ENCODE measurements at regions not wholly inside any gene's neighbourhood (a gene's known extent, or its start where the extent isn't known, plus 50 kb on each side); places are given as distances from the start of the nearest gene placed in this dataset.

DNA sequence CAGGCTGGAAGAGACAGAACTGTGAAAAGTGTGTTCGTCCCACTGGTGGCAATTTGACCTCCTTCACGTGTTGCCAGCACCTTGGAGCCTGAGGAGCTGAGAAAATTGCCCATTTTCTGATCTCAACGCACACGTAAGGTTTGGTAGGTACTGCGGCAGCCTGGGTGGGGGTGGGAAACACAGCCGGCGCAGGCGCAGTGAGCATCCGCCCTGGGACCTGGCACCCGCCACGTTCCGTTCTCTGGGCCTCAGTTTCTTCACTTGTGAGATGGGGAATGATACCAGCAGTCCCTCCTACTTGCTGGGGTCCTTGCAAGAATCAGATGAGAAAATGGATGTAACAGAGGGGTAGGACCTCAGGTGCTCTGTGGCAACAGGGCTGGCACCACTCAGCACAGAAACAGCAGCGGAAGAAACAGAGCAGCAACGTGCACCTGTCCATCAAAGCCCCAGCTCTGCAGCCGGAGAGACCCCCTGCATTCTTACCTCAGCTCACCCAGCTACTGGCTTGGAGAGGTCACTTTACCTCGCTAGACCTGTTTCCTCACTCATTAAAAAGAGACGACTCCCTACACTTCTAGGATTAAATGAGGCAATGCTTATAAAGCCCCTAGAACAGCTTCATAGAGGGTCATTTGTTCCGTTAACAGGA is 458.0 kb upstream of the ID2 start:
- in situ Hi-C loops (cut with MboI) = no loop called here
- H4K20me1 ChIP-seq (ENCODE audit: insufficient read depth) = no peaks in the 10 kb centered on the region
- TF ChIP-seq EZH2phosphoT487 (IDR thresholded peaks at IDR 0.05; ENCODE audit: insufficient read depth, low read depth) = no peak
- TF ChIP-seq EZH2 (IDR thresholded peaks at IDR 0.05; ENCODE audit: insufficient read depth, poor library complexity, severe bottlenecking) = no peak
- H3K9me3 ChIP-seq (ENCODE audit: low read depth) = no peaks in the 10 kb centered on the region
- H3K36me3 ChIP-seq (ENCODE audit: low read depth) = no peaks in the 10 kb centered on the region
- H3F3A ChIP-seq (ENCODE audit: insufficient read depth) = no peaks in the 10 kb centered on the region
- H3K4me1 ChIP-seq (ENCODE audit: insufficient read depth) = no peaks in the 10 kb centered on the region
- H3K9me2 ChIP-seq (ENCODE audit: insufficient read depth) = no peaks in the 10 kb centered on the region
- no peak overlapping the region for H2AFZ ChIP-seq
- no peaks in the 10 kb centered on the region for H3K79me2 ChIP-seq (ENCODE audit: insufficient read depth)
- H3K27me3 ChIP-seq (replicated peaks; ENCODE audit: insufficient read depth) = no peaks in the 10 kb centered on the region
- no peak overlapping the region for H3K4me2 ChIP-seq (ENCODE audit: unreplicated experiment)
- H3K4me3 ChIP-seq = no peak overlapping the region
- H3K9ac ChIP-seq = no peak overlapping the region
- no peak overlapping the region for H3K27ac ChIP-seq
- 90 to 91% methylated on average over 17 to 18 of the region's 18 CpGs for WGBS, 2 experiments (ENCODE audit: low coverage in 1 of 2, low lambda C conversion rate in 2 of 2, missing lambda C conversion rate in 2 of 2)
- DNase-seq = no peak

DNA sequence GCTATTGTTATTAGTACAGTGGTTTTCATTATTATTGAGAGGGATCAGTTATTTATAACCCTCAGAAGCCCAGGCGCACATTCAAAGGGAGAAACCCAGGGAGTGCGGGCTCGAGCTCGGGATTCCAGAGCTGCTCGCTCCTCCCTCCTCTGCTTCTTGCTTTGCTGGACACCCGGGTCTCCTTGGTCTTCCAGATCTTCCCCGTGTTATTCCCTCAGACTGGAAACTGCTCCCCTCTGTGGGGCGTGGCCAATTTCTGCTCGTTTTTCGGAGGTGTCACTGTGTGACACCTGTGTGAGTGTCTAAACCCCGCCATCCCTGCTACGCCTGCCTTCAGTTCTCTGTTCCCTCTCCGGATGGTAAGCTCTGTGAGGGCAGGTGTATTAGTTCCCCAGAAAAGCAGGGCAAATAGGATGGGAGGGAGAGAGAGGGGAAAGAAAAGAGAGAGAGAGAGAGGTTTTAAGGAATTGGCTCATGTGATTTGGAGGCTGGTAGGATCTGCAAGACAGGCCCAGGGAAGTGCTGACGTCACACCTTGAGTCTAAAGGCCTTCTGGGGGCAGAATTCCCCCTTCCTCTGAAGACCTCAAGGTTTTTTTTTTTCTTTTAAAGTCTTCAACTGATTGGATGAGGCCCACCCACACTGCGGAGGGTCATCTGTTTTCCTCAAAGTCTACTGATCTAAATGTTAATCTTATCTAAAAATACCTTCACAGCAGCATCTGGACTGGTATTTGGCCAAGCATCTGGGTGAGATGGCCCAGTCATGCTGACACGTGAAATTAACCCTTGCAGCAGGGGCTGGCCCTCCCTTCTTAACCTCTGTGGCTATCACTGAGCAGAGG is 457.3 kb upstream of the ID2 start:
- 81 to 82% methylated on average over 16 of the region's 16 CpGs for WGBS, 2 experiments (ENCODE audit: low coverage in 1 of 2, low lambda C conversion rate in 2 of 2, missing lambda C conversion rate in 2 of 2)
- H3K9me3 ChIP-seq (ENCODE audit: low read depth) = no peaks in the 10 kb centered on the region
- no peak overlapping the region for H3K9ac ChIP-seq
- no peaks in the 10 kb centered on the region for H3K36me3 ChIP-seq (ENCODE audit: low read depth)
- no peaks in the 10 kb centered on the region for H3F3A ChIP-seq (ENCODE audit: insufficient read depth)
- H3K27me3 ChIP-seq (replicated peaks; ENCODE audit: insufficient read depth) = no peaks in the 10 kb centered on the region
- DNase-seq = no peak
- no peak overlapping the region for H3K4me2 ChIP-seq (ENCODE audit: unreplicated experiment)
- no peaks in the 10 kb centered on the region for H3K9me2 ChIP-seq (ENCODE audit: insufficient read depth)
- H3K4me1 ChIP-seq (ENCODE audit: insufficient read depth) = 0 out of 2 replicates have a peak, but pooled peaks cover 5% of the 10 kb centered on the region
- in situ Hi-C loops (cut with MboI) = no loop called here
- TF ChIP-seq EZH2 (IDR thresholded peaks at IDR 0.05; ENCODE audit: insufficient read depth, poor library complexity, severe bottlenecking) (no peak), EZH2phosphoT487 (IDR thresholded peaks at IDR 0.05; ENCODE audit: insufficient read depth, low read depth) (no peak)
- no peaks in the 10 kb centered on the region for H3K79me2 ChIP-seq (ENCODE audit: insufficient read depth)
- no peak overlapping the region for H3K27ac ChIP-seq
- H3K4me3 ChIP-seq = no peak overlapping the region
- no peaks in the 10 kb centered on the region for H4K20me1 ChIP-seq (ENCODE audit: insufficient read depth)
- no peak overlapping the region for H2AFZ ChIP-seq

DNA sequence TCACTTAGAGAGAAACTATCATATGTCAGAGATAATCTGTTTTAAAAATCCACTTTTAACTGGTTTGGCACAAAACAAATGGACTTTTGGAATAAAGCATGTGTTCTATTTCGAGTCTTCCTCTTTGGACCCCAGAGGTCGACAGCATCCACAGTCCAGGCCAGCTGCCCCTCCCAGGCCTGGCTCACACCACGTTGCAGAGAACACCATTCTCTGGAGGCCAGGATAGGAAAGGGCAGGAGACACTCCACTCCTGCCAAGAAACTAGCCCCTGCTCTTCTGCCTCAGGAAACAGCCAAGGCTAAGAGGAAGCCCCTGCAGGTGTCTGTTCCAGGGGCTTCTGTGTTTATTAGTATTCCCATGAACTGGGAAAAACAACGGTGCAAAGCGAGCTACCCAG is 456.6 kb upstream of the ID2 start:
- Histone ChIP-seq H3K9ac (no peak overlapping the region), H3K4me3 (no peak overlapping the region), H3K4me1 (ENCODE audit: insufficient read depth) (peaks cover 9% of the 10 kb centered on the region), H3K9me2 (ENCODE audit: insufficient read depth) (no peaks in the 10 kb centered on the region), H3K27ac (no peak overlapping the region), H3K36me3 (ENCODE audit: low read depth) (no peaks in the 10 kb centered on the region), H3K27me3 (replicated peaks; ENCODE audit: insufficient read depth) (no peaks in the 10 kb centered on the region), H3K9me3 (ENCODE audit: low read depth) (no peaks in the 10 kb centered on the region), H3K79me2 (ENCODE audit: insufficient read depth) (no peaks in the 10 kb centered on the region), H3K4me2 (ENCODE audit: unreplicated experiment) (no peak overlapping the region), H2AFZ (no peak overlapping the region), H4K20me1 (ENCODE audit: insufficient read depth) (no peaks in the 10 kb centered on the region), H3F3A (ENCODE audit: insufficient read depth) (no peaks in the 10 kb centered on the region)
- WGBS, 2 experiments (ENCODE audit: low coverage in 1 of 2, low lambda C conversion rate in 2 of 2, missing lambda C conversion rate in 2 of 2) = 49 to 55% methylated on average over 5 of the region's 5 CpGs
- no peak for DNase-seq
- in situ Hi-C loops (cut with MboI) = no loop called here
- TF ChIP-seq EZH2phosphoT487 (IDR thresholded peaks at IDR 0.05; ENCODE audit: insufficient read depth, low read depth) (no peak), EZH2 (IDR thresholded peaks at IDR 0.05; ENCODE audit: insufficient read depth, poor library complexity, severe bottlenecking) (no peak)

DNA sequence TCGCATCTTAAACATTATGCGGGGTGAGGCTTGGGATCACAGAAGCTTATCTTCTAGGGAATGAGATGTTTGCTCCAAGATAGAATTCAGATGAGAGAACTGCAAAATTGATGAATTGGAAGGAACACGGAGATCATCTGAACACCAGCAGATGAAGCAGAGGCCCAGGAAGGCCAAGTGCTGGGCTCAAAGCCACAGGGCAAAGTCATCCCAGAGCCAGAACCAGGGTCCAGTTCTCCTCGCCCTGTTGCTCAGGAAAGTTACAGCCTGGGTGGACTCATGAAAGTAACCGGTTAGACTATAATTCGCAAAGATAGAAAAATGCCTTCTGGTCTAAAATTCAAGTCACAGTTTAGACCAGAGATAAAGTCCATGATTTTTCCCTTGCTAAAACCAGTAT is 456.1 kb upstream of the ID2 start:
- no peaks in the 10 kb centered on the region for H3K79me2 ChIP-seq (ENCODE audit: insufficient read depth)
- no peaks in the 10 kb centered on the region for H3K9me2 ChIP-seq (ENCODE audit: insufficient read depth)
- H2AFZ ChIP-seq = no peak overlapping the region
- TF ChIP-seq EZH2 (IDR thresholded peaks at IDR 0.05; ENCODE audit: insufficient read depth, poor library complexity, severe bottlenecking) (no peak), EZH2phosphoT487 (IDR thresholded peaks at IDR 0.05; ENCODE audit: insufficient read depth, low read depth) (no peak)
- H3K36me3 ChIP-seq (ENCODE audit: low read depth) = no peaks in the 10 kb centered on the region
- H3K27me3 ChIP-seq (replicated peaks; ENCODE audit: insufficient read depth) = no peaks in the 10 kb centered on the region
- H3K9ac ChIP-seq = no peak overlapping the region
- H3K4me3 ChIP-seq = no peak overlapping the region
- H4K20me1 ChIP-seq (ENCODE audit: insufficient read depth) = no peaks in the 10 kb centered on the region
- H3K4me1 ChIP-seq (ENCODE audit: insufficient read depth) = peaks cover 9% of the 10 kb centered on the region
- 85 to 89% methylated on average over 6 of the region's 6 CpGs for WGBS, 2 experiments (ENCODE audit: low coverage in 1 of 2, low lambda C conversion rate in 2 of 2, missing lambda C conversion rate in 2 of 2)
- H3K9me3 ChIP-seq (ENCODE audit: low read depth) = no peaks in the 10 kb centered on the region
- H3F3A ChIP-seq (ENCODE audit: insufficient read depth) = no peaks in the 10 kb centered on the region
- in situ Hi-C loops (cut with MboI) = no loop called here
- DNase-seq = no peak
- H3K27ac ChIP-seq = no peak overlapping the region
- no peak overlapping the region for H3K4me2 ChIP-seq (ENCODE audit: unreplicated experiment)

Data from GM23248 (cell line).